ENCODE measurements at regions not wholly inside any gene's neighbourhood (a gene's known extent, or its start where the extent isn't known, plus 50 kb on each side); places are given as distances from the start of the nearest gene placed in this dataset.
"Not testable (repeated sequence)": the region's sequence is repeated elsewhere in the genome, so short reads cannot be mapped to it uniquely, and the experiment has no call there.

DNA sequence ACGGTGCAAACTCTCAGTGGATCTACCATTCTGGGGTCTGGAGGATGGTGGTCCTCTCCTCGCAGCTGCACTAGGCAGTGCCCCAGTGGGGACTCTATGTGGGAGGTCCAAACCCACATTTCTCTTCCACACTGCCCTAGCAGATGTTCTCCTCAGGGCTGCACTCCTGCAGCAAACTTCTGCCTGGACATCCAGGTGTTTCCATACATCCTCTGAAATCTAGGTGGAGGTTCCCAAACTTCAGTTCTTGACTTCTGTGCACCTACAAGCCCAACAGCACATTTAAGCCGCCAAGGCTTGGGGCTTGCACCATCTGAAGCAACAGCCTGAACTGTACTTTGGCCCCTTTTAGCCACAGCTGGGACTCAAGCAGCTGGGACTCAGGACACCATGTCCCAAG lies 162.0 kb downstream of the MID1IP1 start:
- not testable (repeated sequence) for TF ChIP-seq JUNB (CRISPR knock-in tag; conservative IDR thresholded peaks at IDR 0.05); TBP (optimal IDR thresholded peaks at IDR 0.05; ENCODE audit: low read depth, low read length); SMARCA5 (IDR thresholded peaks at IDR 0.05); RAD21 (CRISPR knock-in tag; conservative IDR thresholded peaks at IDR 0.05 in 1 of 2, IDR thresholded peaks at IDR 0.05 in 1 of 2); TAF1 (IDR thresholded peaks at IDR 0.05; ENCODE audit: control insufficient read depth, extremely low read depth, insufficient read depth, low read length, severe bottlenecking); XRCC5 (IDR thresholded peaks at IDR 0.05; ENCODE audit: low read depth, low read length); ZSCAN29 (IDR thresholded peaks at IDR 0.05); BCOR (IDR thresholded peaks at IDR 0.05); HCFC1 (IDR thresholded peaks at IDR 0.05; ENCODE audit: low read depth, low read length); ZFP1 (CRISPR knock-in tag; IDR thresholded peaks at IDR 0.05)
- TF ChIP-seq, protein P1, sequence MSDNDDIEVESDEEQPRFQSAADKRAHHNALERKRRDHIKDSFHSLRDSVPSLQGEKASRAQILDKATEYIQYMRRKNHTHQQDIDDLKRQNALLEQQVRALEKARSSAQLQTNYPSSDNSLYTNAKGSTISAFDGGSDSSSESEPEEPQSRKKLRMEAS (CRISPR knock-in tag; IDR thresholded peaks at IDR 0.05), result not testable (repeated sequence)
- TF ChIP-seq, protein P2, sequence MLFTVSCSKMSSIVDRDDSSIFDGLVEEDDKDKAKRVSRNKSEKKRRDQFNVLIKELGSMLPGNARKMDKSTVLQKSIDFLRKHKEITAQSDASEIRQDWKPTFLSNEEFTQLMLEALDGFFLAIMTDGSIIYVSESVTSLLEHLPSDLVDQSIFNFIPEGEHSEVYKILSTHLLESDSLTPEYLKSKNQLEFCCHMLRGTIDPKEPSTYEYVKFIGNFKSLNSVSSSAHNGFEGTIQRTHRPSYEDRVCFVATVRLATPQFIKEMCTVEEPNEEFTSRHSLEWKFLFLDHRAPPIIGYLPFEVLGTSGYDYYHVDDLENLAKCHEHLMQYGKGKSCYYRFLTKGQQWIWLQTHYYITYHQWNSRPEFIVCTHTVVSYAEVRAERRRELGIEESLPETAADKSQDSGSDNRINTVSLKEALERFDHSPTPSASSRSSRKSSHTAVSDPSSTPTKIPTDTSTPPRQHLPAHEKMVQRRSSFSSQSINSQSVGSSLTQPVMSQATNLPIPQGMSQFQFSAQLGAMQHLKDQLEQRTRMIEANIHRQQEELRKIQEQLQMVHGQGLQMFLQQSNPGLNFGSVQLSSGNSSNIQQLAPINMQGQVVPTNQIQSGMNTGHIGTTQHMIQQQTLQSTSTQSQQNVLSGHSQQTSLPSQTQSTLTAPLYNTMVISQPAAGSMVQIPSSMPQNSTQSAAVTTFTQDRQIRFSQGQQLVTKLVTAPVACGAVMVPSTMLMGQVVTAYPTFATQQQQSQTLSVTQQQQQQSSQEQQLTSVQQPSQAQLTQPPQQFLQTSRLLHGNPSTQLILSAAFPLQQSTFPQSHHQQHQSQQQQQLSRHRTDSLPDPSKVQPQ (CRISPR knock-in tag; IDR thresholded peaks at IDR 0.05; ENCODE audit: borderline replicate concordance), result not testable (repeated sequence)
- TF ChIP-seq, protein P3, sequence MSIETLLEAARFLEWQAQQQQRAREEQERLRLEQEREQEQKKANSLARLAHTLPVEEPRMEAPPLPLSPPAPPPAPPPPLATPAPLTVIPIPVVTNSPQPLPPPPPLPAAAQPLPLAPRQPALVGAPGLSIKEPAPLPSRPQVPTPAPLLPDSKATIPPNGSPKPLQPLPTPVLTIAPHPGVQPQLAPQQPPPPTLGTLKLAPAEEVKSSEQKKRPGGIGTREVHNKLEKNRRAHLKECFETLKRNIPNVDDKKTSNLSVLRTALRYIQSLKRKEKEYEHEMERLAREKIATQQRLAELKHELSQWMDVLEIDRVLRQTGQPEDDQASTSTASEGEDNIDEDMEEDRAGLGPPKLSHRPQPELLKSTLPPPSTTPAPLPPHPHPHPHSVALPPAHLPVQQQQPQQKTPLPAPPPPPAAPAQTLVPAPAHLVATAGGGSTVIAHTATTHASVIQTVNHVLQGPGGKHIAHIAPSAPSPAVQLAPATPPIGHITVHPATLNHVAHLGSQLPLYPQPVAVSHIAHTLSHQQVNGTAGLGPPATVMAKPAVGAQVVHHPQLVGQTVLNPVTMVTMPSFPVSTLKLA (conservative IDR thresholded peaks at IDR 0.05), result not testable (repeated sequence)
- TF ChIP-seq, protein P4, sequence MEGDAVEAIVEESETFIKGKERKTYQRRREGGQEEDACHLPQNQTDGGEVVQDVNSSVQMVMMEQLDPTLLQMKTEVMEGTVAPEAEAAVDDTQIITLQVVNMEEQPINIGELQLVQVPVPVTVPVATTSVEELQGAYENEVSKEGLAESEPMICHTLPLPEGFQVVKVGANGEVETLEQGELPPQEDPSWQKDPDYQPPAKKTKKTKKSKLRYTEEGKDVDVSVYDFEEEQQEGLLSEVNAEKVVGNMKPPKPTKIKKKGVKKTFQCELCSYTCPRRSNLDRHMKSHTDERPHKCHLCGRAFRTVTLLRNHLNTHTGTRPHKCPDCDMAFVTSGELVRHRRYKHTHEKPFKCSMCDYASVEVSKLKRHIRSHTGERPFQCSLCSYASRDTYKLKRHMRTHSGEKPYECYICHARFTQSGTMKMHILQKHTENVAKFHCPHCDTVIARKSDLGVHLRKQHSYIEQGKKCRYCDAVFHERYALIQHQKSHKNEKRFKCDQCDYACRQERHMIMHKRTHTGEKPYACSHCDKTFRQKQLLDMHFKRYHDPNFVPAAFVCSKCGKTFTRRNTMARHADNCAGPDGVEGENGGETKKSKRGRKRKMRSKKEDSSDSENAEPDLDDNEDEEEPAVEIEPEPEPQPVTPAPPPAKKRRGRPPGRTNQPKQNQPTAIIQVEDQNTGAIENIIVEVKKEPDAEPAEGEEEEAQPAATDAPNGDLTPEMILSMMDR (IDR thresholded peaks at IDR 0.05 in 2 of 3, conservative IDR thresholded peaks at IDR 0.05 in 1 of 3; ENCODE audit: insufficient read depth in 2 of 3, low read depth in 1 of 3, low read length in 3 of 3), result not testable (repeated sequence)
